Heart left ventricle (tissue), 16 donors: ENCODE measurements at regions not wholly inside any gene's neighbourhood (a gene's known extent, or its start where the extent isn't known, plus 50 kb on each side); places are given as distances from the start of the nearest gene placed in this dataset.

Experiments used
- ATAC-seq, 4 donors: fragments of 200-7000 bp; cut with Tn5 transposase; one replicate each; pipeline ENCODE4 v1.9.1; 2020 to 2022; ENCODE audit warnings: moderate library complexity in 4 of 4, mild to moderate bottlenecking in 3 of 4, moderate number of reproducible peaks in 1 of 4
- DNase-seq, 5 donors: peaks; one replicate each; pipeline ENCODE4 v3.0.0-alpha.2; 2020
- H3K27ac ChIP-seq, 12 donors: fragments of 200-600 bp; sonication (generic) in 4 of 12; one replicate each; pipeline versions ENCODE4 v1.5.0 to v1.8.0; 2016 to 2022; ENCODE audit warnings: mild to moderate bottlenecking in 2 of 12
- H3K27me3 ChIP-seq, 9 donors: fragments of 200-600 bp; sonication (generic) in 2 of 9; one replicate each; pipeline versions ENCODE4 v1.5.1 to v1.8.0; 2016 to 2022; ENCODE audit warnings: mild to moderate bottlenecking in 3 of 9
- H3K36me3 ChIP-seq, 9 donors: fragments of 200-600 bp; sonication (generic) in 2 of 9; one replicate each; pipeline versions ENCODE4 v1.5.0 to v1.8.0; 2018 to 2022; ENCODE audit warnings: mild to moderate bottlenecking in 2 of 9
- H3K4me1 ChIP-seq, 12 donors: fragments of 200-600 bp; sonication (generic) in 4 of 12; one replicate each; pipeline versions ENCODE4 v1.5.0 to v1.8.0; 2016 to 2022; ENCODE audit warnings: mild to moderate bottlenecking in 3 of 12
- H3K4me3 ChIP-seq, 12 donors: fragments of 200-600 bp; sonication (generic) in 4 of 12; one replicate each; pipeline versions ENCODE4 v1.5.0 to v1.8.0; 2017 to 2022; ENCODE audit warnings: mild to moderate bottlenecking in 9 of 12, moderate library complexity in 4 of 12
- H3K9me3 ChIP-seq, 12 donors: fragments of 200-600 bp; sonication (generic) in 4 of 12; one replicate each; pipeline versions ENCODE4 v1.5.0 to v1.8.0; 2016 to 2022; ENCODE audit warnings: mild to moderate bottlenecking in 1 of 12
- CTCF ChIP-seq, 12 donors: fragments of 200-600 bp; sonication (generic) in 4 of 12; IDR thresholded peaks; one replicate each; pipeline versions ENCODE4 v1.5.0 to v1.8.0; 2018 to 2022; ENCODE audit warnings: antibody characterized with exemption in 12 of 12, mild to moderate bottlenecking in 5 of 12
- POLR2A ChIP-seq, 2 donors: fragments of 450-650 bp; IDR thresholded peaks; one replicate each; pipeline ENCODE4 v1.6.1; 2017; ENCODE audit warnings: antibody characterized with exemption in 2 of 2, mild to moderate bottlenecking in 2 of 2, moderate library complexity in 2 of 2
- WGBS, 4 donors: extraction: QIAGEN DNeasy Blood & Tissue Kit in 2 of 4; methylation state at CpG; one replicate each; pipeline versions ENCODE4 v1.1.5 to v1.1.7; 2013 to 2018; 5-methylcytosine and 5-hydroxymethylcytosine counted together
- intact Hi-C, 10 donors: fragments of 100-400 bp; cut with DNase I; formaldehyde crosslinking; loops; one replicate each; pipeline versions ENCODE4 v1.11.1 to v1.14.2; 2022
- donor health status: ischemic (EF 13 %, LVEDD 7.1; RV severe dilation, severe dysfunction).
- donor health status: healthy with polysubstance abuse.
- donor health status: DM: no; HTN: yes; CAD: no.
- donor health status: DM: no; HTN: no; CAD: no.
- donor health status: ischemic (EF 25% LVEDD 6.9; RV normal size, moderate dysfunction).
- donor health status: ischemic (EF 25% LVEDD 5.7; RV mildly dilated, moderate dysfunction).
- donor health status: healthy.
- donor health status: DM: yes; HTN: yes; CAD: no.
- donor health status: ischemic (EF 35%, LVEDD 5.7; RV mildly dilated, moderate dysfunction).
- donor health status: nonischemic (EF 11% LVEDD 7.7; RV severe dilation, severe dysfunction).
- donor health status: DM: yes; HTN: yes; CAD: no.
- donor health status: PGD.
- donor health status: ischemic (EF 29% LVEDD 5.4; RV normal size, mild dysfunction).
- donor health status: nonischemic (EF 23%, LVEDD 6.1; RV moderate dilation, normal function).

- Histone ChIP-seq H3K36me3 (no peaks in the 10 kb centered on the region), H3K4me3 (peak overlapping the region in 9 of 12 donors; percentile 4 to 25 (median 17)), H3K27me3 (no peaks in the 10 kb centered on the region), H3K9me3 (no peaks in the 10 kb centered on the region), H3K27ac (peak overlapping the region in 11 of 12 donors; percentile 9 to 72 (median 61)), H3K4me1 (peaks cover 0 to 28% (median 16%) of the 10 kb centered on the region in 12 donors)
- TF ChIP-seq CTCF (IDR thresholded peaks at IDR 0.05) (peak in 11 of 12 donors; percentile 8 to 44 (median 20)), POLR2A (IDR thresholded peaks at IDR 0.05) (no peak)
- 3 to 11% (median 4%) methylated on average over 9 to 12 of the region's 12 CpGs for WGBS, 4 donors
- intact Hi-C loops: loop anchor here in 9 of 10 donors (1.0 to 10.0 kb wide), 11 partner anchors 120 to 470 kb away; partner anchors contain the start of gene EPHA4 (in 7 of the 9)
- peak; percentile 98 to 99 (median 98) for ATAC-seq
- DNase-seq: peak; percentile 83 to 91 (median 86)
Observed at GRCh38 chr2:221104361-221104811, 467.7 kb downstream of the EPHA4 start.

DNA sequence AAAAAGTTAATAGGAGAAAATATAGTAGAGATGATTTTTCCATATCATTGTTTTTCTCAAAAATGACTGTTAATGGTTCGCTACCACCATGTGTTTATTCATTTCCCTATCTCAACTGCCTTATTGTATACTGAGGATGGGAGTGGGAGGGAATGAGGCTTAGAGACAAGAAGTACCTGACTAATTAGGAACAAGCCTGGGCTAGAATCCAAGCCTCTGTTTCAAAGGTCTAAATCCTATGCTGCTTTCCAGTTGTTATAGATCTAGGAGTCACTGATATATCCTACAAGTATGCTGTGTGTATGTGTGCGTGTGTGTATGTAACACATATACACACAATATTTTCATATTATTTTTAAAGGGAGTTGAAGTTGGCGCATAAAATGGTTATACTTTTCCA, 465.9 kb downstream of the EPHA4 start:
- no peaks in the 10 kb centered on the region for H3K36me3 ChIP-seq
- H3K27me3 ChIP-seq: no peaks in the 10 kb centered on the region
- intact Hi-C loops: loop anchor here in 7 of 10 donors (10.0 kb wide), 5 partner anchors 119 to 469 kb away; partner anchors contain the start of gene EPHA4 (in 2 of the 7)
- peaks cover 0 to 28% (median 16%) of the 10 kb centered on the region in 12 donors for H3K4me1 ChIP-seq
- no peak overlapping the region for H3K27ac ChIP-seq
- TF ChIP-seq CTCF (IDR thresholded peaks at IDR 0.05) (no peak), POLR2A (IDR thresholded peaks at IDR 0.05) (no peak)
- no peak overlapping the region for H3K4me3 ChIP-seq
- WGBS, 4 donors: 74 to 88% (median 86%) methylated on average over 3 of the region's 3 CpGs
- ATAC-seq (no peak), DNase-seq (no peak)
- H3K9me3 ChIP-seq: no peaks in the 10 kb centered on the region

DNA sequence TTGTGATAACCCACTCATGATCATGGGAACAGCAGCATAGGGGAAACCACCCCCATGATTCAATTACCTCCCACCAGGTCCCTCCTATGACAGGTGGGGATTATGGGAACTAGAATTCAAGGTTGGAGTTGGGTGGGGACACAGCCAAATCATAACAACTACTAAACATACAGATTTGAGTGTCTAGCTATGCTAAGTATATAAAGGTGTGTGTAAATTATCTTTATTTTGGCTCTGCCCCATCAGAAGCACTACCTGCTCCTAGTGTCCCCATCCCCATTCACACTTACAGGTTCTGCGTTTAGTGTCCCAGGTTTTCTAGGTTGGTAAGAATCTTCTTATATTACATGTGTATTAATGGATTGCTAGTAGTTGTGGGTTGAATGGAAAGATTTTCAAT, 464.7 kb downstream of the EPHA4 start:
- ATAC-seq (no peak), DNase-seq (no peak)
- intact Hi-C loops: loop anchor here in 7 of 10 donors (10.0 kb wide), 5 partner anchors 117 to 467 kb away; partner anchors contain the start of gene EPHA4 (in 2 of the 7)
- H3K27me3 ChIP-seq: no peaks in the 10 kb centered on the region
- H3K9me3 ChIP-seq: no peaks in the 10 kb centered on the region
- 63 to 98% (median 98%) methylated on average over 1 of the region's 1 CpG for WGBS, 4 donors
- H3K4me3 ChIP-seq: no peak overlapping the region
- H3K4me1 ChIP-seq: peaks cover 0 to 28% (median 16%) of the 10 kb centered on the region in 12 donors
- no peak overlapping the region for H3K27ac ChIP-seq
- H3K36me3 ChIP-seq: no peaks in the 10 kb centered on the region
- TF ChIP-seq CTCF (IDR thresholded peaks at IDR 0.05): no peak
- no peak for TF ChIP-seq POLR2A (IDR thresholded peaks at IDR 0.05)

GRCh38 chr2:221109552-221109951, 462.6 kb downstream of the EPHA4 start:
- DNase-seq (no peak), ATAC-seq (no peak)
- TF ChIP-seq CTCF (IDR thresholded peaks at IDR 0.05) (no peak), POLR2A (IDR thresholded peaks at IDR 0.05) (no peak)
- no peaks in the 10 kb centered on the region for H3K9me3 ChIP-seq
- no peaks in the 10 kb centered on the region for H3K27me3 ChIP-seq
- intact Hi-C loops: loop anchor here in 7 of 10 donors (10.0 kb wide), 5 partner anchors 115 to 465 kb away; partner anchors contain the start of gene EPHA4 (in 2 of the 7)
- H3K27ac ChIP-seq: no peak overlapping the region
- H3K4me1 ChIP-seq: peaks cover 0 to 9% (median 6%) of the 10 kb centered on the region in 12 donors
- H3K4me3 ChIP-seq: no peak overlapping the region
- H3K36me3 ChIP-seq: no peaks in the 10 kb centered on the region
